Keratinocyte (primary cell): ENCODE measurements at regions not wholly inside any gene's neighbourhood (a gene's known extent, or its start where the extent isn't known, plus 50 kb on each side); places are given as distances from the start of the nearest gene placed in this dataset.

ENCODE experiments used
- EZH2 ChIP-seq: IDR thresholded peaks from one replicate; pipeline ENCODE4 v1.6.1; 2012; ENCODE audit warnings: inconsistent platforms, mild to moderate bottlenecking, low read length, moderate library complexity
- TF ChIP-seq, protein P1 (sequence below), 3 experiments: IDR thresholded peaks in 1 of 3; conservative IDR thresholded peaks in 1 of 3; optimal IDR thresholded peaks in 1 of 3; 2 replicates in 2 of 3; 3 replicates in 1 of 3; pipeline versions ENCODE3 to v1.5.1; 2011; ENCODE audit warnings: low read length in 3 of 3, mild to moderate bottlenecking in 3 of 3, moderate library complexity in 2 of 3, control low read depth in 1 of 3, inconsistent platforms in 1 of 3; ENCODE audit not compliant: insufficient read depth in 2 of 3; ENCODE audit errors: extremely low read depth in 1 of 3

- TF ChIP-seq, protein P1, sequence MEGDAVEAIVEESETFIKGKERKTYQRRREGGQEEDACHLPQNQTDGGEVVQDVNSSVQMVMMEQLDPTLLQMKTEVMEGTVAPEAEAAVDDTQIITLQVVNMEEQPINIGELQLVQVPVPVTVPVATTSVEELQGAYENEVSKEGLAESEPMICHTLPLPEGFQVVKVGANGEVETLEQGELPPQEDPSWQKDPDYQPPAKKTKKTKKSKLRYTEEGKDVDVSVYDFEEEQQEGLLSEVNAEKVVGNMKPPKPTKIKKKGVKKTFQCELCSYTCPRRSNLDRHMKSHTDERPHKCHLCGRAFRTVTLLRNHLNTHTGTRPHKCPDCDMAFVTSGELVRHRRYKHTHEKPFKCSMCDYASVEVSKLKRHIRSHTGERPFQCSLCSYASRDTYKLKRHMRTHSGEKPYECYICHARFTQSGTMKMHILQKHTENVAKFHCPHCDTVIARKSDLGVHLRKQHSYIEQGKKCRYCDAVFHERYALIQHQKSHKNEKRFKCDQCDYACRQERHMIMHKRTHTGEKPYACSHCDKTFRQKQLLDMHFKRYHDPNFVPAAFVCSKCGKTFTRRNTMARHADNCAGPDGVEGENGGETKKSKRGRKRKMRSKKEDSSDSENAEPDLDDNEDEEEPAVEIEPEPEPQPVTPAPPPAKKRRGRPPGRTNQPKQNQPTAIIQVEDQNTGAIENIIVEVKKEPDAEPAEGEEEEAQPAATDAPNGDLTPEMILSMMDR (optimal IDR thresholded peaks at IDR 0.05 in 1 of 3, IDR thresholded peaks at IDR 0.05 in 1 of 3, conservative IDR thresholded peaks at IDR 0.05 in 1 of 3; ENCODE audit: extremely low read depth in 1 of 3, insufficient read depth in 2 of 3, low read length in 3 of 3) = no peak
- TF ChIP-seq EZH2 = no peak
Observed at GRCh38 chr14:79937433-79937832, 273.9 kb downstream of the DIO2 start.
